WI38 (cell line): ENCODE measurements at regions not wholly inside any gene's neighbourhood (a gene's known extent, or its start where the extent isn't known, plus 50 kb on each side); places are given as distances from the start of the nearest gene placed in this dataset.

Experiments used
- H3K4me3 ChIP-seq: 2 replicates; pipeline ENCODE4 v1.5.1; 2011; ENCODE audit warnings: low read depth, mild to moderate bottlenecking, control low read depth, low read length
- CTCF ChIP-seq: IDR thresholded peaks from 2 replicates; pipeline ENCODE4 v1.5.1; 2012; ENCODE audit warnings: low read depth, mild to moderate bottlenecking, control low read depth, low read length

DNA sequence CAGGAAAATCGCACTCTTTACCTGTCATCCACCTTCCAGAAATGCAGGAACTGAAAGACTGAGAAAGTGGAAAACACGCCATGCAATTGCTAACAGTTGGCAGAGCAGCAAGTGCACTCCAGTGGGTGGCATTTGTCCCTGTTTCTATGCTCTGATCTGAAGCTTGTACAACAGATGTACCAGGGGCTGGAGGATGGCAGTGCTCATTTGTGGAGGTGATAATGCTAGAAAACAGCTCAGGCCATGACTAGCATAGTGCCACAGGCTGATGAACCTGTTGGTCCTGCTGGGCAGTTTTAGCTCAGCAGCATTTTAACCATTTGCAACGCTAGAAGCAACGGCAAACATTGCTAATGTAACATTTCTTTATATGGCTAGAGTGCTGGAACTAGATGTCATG, 199.9 kb upstream of the NRP1 start:
- no peak for TF ChIP-seq CTCF
- H3K4me3 ChIP-seq: no peak overlapping the region

- H3K4me3 ChIP-seq: no peak overlapping the region
- no peak for TF ChIP-seq CTCF
Observed at GRCh38 chr10:33533612-33534011, 199.1 kb upstream of the NRP1 start.

DNA sequence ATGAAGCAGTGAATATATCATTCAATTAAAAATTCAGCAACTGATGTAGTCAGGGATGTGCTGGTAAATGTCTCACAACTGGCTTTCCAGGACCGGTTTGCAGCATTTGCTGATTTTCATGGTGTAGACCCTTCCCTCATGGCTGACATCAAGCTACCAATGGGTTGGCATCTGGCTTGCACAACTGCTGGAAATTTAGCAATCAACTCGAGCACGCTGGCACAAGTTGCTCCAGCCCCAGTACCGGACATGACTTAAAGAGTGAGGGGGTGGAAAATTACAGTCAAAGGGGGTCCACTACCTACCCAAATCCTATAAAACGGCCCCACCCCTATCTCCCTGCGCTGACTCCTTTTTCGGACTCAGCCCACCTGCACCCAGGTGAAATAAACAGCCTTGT, 198.4 kb upstream of the NRP1 start:
- no peak for TF ChIP-seq CTCF

DNA sequence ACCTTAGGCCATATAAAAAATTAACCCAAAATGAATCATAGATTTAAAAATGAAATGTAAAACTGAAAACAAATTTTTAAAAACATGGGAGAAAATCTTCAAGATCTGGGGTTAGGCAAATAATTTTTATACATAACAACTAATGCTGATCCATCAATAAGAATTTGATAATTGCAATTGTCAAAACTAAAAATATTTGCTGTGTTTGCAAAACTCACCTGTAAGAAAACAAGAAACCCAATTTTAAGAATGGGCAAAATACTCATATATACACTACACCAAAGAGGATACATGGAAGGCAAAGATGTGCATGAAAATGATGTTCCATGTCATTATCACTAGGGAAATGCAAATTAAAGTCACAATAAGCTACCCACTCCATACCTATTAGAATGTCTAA, 194.8 kb upstream of the NRP1 start:
- no peak overlapping the region for H3K4me3 ChIP-seq
- TF ChIP-seq CTCF: no peak

More for the DNA sequence above, 198.4 kb upstream of the NRP1 start:
- no peak overlapping the region for H3K4me3 ChIP-seq

GRCh38 chr10:33524966-33525365, 190.5 kb upstream of the NRP1 start:
- H3K4me3 ChIP-seq: no peak overlapping the region
- no peak for TF ChIP-seq CTCF

DNA sequence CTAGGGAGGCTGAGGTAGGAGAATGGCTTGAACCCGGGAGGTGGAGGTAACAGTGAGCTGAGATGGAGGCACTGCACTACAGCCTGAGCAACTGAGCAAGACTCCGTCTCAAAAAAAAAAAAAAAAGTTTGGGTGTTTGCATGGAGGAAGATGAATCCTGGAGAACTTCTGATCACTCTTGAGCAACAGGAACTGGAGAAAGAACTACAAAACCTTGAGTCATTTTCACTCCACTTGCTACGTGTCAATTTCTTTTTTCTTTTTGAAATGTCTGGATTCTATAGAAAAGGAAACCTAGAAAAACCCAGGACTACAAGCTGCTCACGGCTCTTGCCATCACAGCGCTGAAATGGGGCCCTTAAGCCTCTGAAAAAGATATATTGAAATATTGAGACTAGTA, 189.6 kb upstream of the NRP1 start:
- no peak overlapping the region for H3K4me3 ChIP-seq
- no peak for TF ChIP-seq CTCF

GRCh38 chr10:33523236-33523792, 188.8 kb upstream of the NRP1 start:
- TF ChIP-seq CTCF: no peak
- no peak overlapping the region for H3K4me3 ChIP-seq
